GM10248 (cell line): ENCODE measurements at regions not wholly inside any gene's neighbourhood (a gene's known extent, or its start where the extent isn't known, plus 50 kb on each side); places are given as distances from the start of the nearest gene placed in this dataset.

ENCODE experiments used
- CTCF ChIA-PET: fragments of 300-600 bp; sonication (Branson Sonifier 250); formaldehyde crosslinking; extraction: SDS; loops from one replicate; lab custom pipeline; 2021; ENCODE audit warnings: antibody characterized with exemption; lab: Yijun Ruan, JAX
- POLR2A ChIA-PET: fragments of 350-650 bp; sonication (Branson Sonifier 250); formaldehyde crosslinking; extraction: SDS; loops from one replicate; lab custom pipeline; 2020; ENCODE audit warnings: antibody characterized with exemption; lab: Yijun Ruan, JAX
- DNase-seq: peaks from one replicate; pipeline ENCODE4 v3.0.0; 2012; ENCODE audit errors: extremely low spot score
- CTCF ChIP-seq: IDR thresholded peaks from 2 replicates; pipeline ENCODE4 v1.5.1; 2012; ENCODE audit warnings: mild to moderate bottlenecking, low read depth; ENCODE audit errors: extremely low read depth, missing control alignments, control extremely low read depth

DNA sequence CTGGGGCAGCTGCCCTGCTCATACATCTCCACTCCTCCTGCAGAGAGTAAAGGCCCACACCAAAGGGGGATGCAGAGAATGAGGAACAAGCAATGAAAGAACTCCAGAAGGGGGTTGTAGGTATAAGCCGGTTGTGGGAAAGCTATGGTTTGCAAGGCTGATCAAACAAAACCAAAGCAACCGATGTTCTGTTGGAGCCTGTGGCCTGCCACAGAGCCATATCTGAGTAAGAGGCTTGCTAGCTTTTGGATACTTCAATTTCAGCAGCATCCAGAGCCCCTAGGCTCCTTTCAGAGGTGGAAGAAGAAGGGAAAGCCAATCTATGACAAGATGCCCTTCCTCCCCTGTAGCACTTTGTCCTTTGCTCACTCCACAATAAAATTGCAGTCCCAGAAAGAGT lies 163.2 kb downstream of the RRAGC start:
- POLR2A ChIA-PET, result no interaction called here

GRCh38 chr1:38693759-38694158 lies 165.8 kb downstream of the RRAGC start:
- CTCF ChIA-PET, result no interaction called here
- DNase-seq, result no peak
- POLR2A ChIA-PET, result no interaction called here
- TF ChIP-seq CTCF, result no peak

More for the DNA sequence above, 163.2 kb downstream of the RRAGC start:
- no peak for DNase-seq
- CTCF ChIA-PET, result no interaction called here
- TF ChIP-seq CTCF, result no peak

GRCh38 chr1:38693031-38693430 lies 166.5 kb downstream of the RRAGC start:
- no peak for TF ChIP-seq CTCF
- CTCF ChIA-PET, result no interaction called here

DNA sequence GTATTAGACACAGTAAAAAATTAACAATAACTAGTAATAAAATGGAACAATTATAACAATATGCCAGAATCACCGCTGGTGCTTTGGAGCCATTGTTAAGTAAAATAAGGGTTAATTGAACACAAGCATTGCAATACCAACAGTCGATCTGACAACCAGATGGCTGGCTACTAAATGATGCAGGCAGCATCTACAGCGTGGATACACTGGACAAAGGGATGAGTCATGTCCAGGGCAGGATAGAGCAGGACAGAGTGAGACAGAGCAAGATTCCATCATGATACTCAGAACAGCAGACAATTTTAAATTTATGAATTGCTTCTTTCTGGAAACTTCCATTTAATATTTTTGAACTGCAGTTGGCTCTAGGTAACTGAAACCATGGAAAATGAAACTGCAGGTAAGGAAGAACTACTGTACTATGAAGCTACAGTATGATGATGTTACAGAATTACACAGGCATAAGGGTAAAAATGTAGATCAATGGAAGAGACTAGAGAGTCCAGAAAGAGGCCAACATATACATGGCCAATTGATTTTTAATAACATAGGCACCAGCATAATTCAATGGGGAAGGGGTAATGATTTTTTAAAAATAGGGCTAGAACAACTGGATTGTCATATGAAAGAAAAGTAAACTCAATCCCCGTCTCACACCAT lies 168.7 kb downstream of the RRAGC start:
- POLR2A ChIA-PET, result no interaction called here
- CTCF ChIA-PET, result no interaction called here
- no peak for TF ChIP-seq CTCF
- DNase-seq, result no peak

More at GRCh38 chr1:38693031-38693430, 166.5 kb downstream of the RRAGC start:
- POLR2A ChIA-PET, result no interaction called here
- DNase-seq, result no peak

- ChIA-PET CTCF (no interaction called here), POLR2A (no interaction called here)
- no peak for DNase-seq
- TF ChIP-seq CTCF, result no peak
These were observed 172.7 kb downstream of the RRAGC start for GRCh38 chr1:38686927-38687255.

DNA sequence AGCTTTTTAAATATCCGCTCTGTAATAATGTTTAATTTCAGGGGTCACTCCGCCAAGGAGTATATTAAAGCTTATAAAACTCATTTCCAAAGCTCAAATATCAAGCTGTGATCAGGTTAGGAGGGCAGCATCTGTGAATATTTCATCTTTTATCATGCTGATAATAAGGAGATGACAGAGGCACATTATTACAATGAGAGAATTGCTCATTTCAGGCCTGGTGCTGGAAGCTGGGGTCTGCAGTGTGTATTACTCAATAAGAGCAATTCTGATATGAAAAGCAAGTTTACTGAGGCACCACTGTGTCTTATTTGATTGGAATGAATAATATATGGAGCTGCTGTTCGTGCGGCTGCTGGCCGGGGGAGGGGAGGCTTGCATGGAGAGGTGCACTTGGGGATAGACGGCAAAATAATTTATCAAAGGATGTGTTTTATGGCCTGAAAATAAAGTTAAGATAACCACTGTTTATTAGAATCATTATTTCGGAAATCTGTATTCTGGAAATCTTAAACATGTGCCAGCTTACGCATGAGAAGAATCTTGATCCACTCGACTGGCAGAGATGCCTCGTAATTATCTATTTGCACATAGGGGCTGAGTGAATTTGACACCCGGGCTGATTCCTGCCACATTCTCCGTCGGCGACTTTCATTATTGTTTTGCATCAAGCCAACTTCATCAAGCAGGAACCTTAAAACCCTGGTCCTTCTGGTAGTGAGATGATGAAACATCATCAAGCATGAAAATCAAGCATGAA lies 173.2 kb downstream of the RRAGC start:
- ChIA-PET CTCF (no interaction called here), POLR2A (no interaction called here)
- no peak for TF ChIP-seq CTCF
- no peak for DNase-seq
